ENCODE measurements at regions not wholly inside any gene's neighbourhood (a gene's known extent, or its start where the extent isn't known, plus 50 kb on each side); places are given as distances from the start of the nearest gene placed in this dataset.

GRCh38 chr3:194837457-194838127, 151.9 kb downstream of the FAM43A start:
- no peak for DNase-seq (ENCODE audit: low spot score)

GRCh38 chr3:194838236-194838635, 152.6 kb downstream of the FAM43A start:
- no peak for DNase-seq (ENCODE audit: low spot score)

- no peak for DNase-seq (ENCODE audit: low spot score)
Measured at GRCh38 chr3:194840661-194841514, 155.2 kb downstream of the FAM43A start.

GRCh38 chr3:194841515-194841841, 155.8 kb downstream of the FAM43A start:
- DNase-seq (ENCODE audit: low spot score) = no peak

- DNase-seq (ENCODE audit: low spot score) = no peak
Measured at GRCh38 chr3:194843556-194843955, 157.9 kb downstream of the FAM43A start.

- no peak for DNase-seq (ENCODE audit: low spot score)
Measured at GRCh38 chr3:194844046-194844445, 158.4 kb downstream of the FAM43A start.

- no peak for DNase-seq (ENCODE audit: low spot score)
Measured at GRCh38 chr3:194849166-194849875, 163.6 kb downstream of the FAM43A start.

GRCh38 chr3:194851254-194851653, 165.6 kb downstream of the FAM43A start:
- no peak for DNase-seq (ENCODE audit: low spot score)

- no peak for DNase-seq (ENCODE audit: low spot score)
Measured at GRCh38 chr3:194851941-194852340, 166.3 kb downstream of the FAM43A start.

- no peak for DNase-seq (ENCODE audit: low spot score)
Measured at GRCh38 chr3:194852345-194852744, 166.7 kb downstream of the FAM43A start.

- no peak for DNase-seq (ENCODE audit: low spot score)
Measured at GRCh38 chr3:194852831-194853508, 167.3 kb downstream of the FAM43A start.

GRCh38 chr3:194854206-194854605, 168.5 kb downstream of the FAM43A start:
- DNase-seq (ENCODE audit: low spot score) = no peak

GRCh38 chr3:194854659-194855390, 169.1 kb downstream of the FAM43A start:
- DNase-seq (ENCODE audit: low spot score) = no peak

GRCh38 chr3:194856296-194856695, 170.6 kb downstream of the FAM43A start:
- no peak for DNase-seq (ENCODE audit: low spot score)

- DNase-seq (ENCODE audit: low spot score) = no peak
Measured at GRCh38 chr3:194857469-194858113, 171.9 kb downstream of the FAM43A start.

- no peak for DNase-seq (ENCODE audit: low spot score)
Measured at GRCh38 chr3:194858382-194858781, 172.7 kb downstream of the FAM43A start.

GRCh38 chr3:194860725-194861124, 175.0 kb downstream of the FAM43A start:
- no peak for DNase-seq (ENCODE audit: low spot score)

GRCh38 chr3:194861375-194861774, 175.7 kb downstream of the FAM43A start:
- DNase-seq (ENCODE audit: low spot score) = no peak

- no peak for DNase-seq (ENCODE audit: low spot score)
Measured at GRCh38 chr3:194865061-194865460, 179.4 kb downstream of the FAM43A start.

- DNase-seq (ENCODE audit: low spot score) = no peak
Measured at GRCh38 chr3:194865615-194866014, 179.9 kb downstream of the FAM43A start.

GRCh38 chr3:194866236-194866635, 180.6 kb downstream of the FAM43A start:
- no peak for DNase-seq (ENCODE audit: low spot score)
